GM10248 (cell line): ENCODE measurements at regions not wholly inside any gene's neighbourhood (a gene's known extent, or its start where the extent isn't known, plus 50 kb on each side); places are given as distances from the start of the nearest gene placed in this dataset.

Experiments used
- CTCF ChIA-PET: fragments of 300-600 bp; sonication (Branson Sonifier 250); formaldehyde crosslinking; extraction: SDS; loops from one replicate; lab custom pipeline; 2021; ENCODE audit warnings: antibody characterized with exemption; lab: Yijun Ruan, JAX
- POLR2A ChIA-PET: fragments of 350-650 bp; sonication (Branson Sonifier 250); formaldehyde crosslinking; extraction: SDS; loops from one replicate; lab custom pipeline; 2020; ENCODE audit warnings: antibody characterized with exemption; lab: Yijun Ruan, JAX
- DNase-seq: peaks from one replicate; pipeline ENCODE4 v3.0.0; 2012; ENCODE audit errors: extremely low spot score
- TF ChIP-seq, protein P1 (sequence below): IDR thresholded peaks from 2 replicates; pipeline ENCODE4 v1.5.1; 2012; ENCODE audit warnings: mild to moderate bottlenecking, low read depth; ENCODE audit errors: extremely low read depth, missing control alignments, control extremely low read depth

DNA sequence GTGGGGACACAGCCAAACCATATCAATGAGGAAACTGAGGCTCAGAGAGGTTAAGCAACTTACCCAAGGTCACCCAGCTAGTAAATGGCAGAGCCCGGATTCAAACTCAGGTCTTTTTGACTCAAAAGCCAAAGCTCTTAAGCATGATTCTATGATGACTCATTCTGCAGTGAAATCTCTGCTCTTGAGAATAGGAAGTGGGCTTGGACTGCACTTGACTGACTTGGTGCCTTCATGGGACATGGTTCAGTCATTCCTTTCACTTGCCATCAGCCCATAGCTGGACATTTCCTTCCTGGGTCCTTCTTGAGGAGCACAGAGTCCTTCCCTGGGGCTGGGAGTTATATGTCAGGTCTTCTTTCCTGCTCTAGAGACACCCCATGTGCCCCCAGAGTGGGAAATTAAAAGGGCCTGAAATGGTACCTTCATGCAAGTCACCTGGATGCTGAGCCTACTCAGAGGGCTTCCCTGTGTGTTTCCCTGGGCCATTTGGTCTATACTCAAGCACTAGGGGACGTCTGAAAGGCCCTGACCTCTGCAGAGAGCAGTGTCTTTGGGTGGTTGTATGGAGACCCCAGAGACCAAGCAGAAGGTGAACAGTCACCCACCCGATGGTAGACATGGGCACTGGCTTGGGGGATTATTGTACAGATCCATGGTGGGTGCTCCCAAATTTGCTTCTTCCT, 62.4 kb upstream of the SDK1 start:
- ChIA-PET CTCF (no interaction called here), POLR2A (no interaction called here)
- TF ChIP-seq, protein P1, sequence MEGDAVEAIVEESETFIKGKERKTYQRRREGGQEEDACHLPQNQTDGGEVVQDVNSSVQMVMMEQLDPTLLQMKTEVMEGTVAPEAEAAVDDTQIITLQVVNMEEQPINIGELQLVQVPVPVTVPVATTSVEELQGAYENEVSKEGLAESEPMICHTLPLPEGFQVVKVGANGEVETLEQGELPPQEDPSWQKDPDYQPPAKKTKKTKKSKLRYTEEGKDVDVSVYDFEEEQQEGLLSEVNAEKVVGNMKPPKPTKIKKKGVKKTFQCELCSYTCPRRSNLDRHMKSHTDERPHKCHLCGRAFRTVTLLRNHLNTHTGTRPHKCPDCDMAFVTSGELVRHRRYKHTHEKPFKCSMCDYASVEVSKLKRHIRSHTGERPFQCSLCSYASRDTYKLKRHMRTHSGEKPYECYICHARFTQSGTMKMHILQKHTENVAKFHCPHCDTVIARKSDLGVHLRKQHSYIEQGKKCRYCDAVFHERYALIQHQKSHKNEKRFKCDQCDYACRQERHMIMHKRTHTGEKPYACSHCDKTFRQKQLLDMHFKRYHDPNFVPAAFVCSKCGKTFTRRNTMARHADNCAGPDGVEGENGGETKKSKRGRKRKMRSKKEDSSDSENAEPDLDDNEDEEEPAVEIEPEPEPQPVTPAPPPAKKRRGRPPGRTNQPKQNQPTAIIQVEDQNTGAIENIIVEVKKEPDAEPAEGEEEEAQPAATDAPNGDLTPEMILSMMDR, result no peak

DNA sequence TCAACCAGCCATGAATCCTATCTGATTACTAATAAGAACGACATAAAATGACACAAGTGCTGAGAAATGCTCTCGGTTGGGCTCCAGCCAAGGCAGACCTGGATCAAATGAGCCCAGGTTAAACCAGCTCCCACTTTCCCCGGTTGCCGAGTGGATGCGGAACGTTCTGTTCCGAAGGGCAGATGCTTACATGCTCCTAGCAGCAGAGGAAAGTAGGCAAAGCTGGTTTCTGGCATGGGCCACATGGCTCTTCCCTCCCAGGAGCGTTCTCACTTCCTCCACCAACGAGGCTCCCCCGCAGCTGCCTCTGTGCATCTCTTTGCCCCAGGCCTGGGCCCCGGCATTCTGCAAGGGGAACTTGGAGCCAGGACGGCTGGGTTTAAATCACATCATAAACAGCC, 61.8 kb upstream of the SDK1 start:
- CTCF ChIA-PET, result no interaction called here
- TF ChIP-seq, protein P1, result no peak
- POLR2A ChIA-PET, result no interaction called here
- DNase-seq, result no peak

More for the DNA sequence above, 62.4 kb upstream of the SDK1 start:
- DNase-seq, result no peak

DNA sequence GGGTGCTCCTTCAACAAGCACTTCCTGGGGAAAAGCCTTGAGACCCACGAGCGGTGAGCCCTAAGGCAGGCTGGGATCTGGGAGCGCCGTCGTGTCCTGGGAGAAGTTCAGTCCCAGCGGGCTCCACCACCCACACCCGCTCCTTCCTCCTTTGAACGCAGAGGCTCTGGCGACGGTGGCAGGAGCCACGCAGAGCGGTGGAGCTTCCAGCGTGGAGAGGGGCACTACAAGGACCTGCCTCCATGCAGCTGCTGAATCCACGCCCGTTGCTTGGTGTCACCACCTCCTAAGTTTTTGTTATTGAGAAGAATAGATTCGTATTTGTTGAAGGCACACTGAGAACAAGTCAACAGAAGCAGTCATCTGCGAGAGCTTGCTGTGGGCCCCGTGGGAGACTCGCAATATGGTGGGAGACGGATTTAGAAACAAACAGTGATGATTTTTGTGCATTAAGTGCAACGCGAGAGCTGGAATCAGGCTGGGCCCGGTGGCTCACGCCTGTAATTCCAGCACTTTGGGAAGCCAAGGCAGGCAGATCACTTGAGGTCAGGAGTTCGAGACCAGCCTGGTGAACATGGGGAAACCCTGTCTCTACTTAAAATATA, 60.1 kb upstream of the SDK1 start:
- CTCF ChIA-PET, result no interaction called here

GRCh38 chr7:3241686-3242258, 59.3 kb upstream of the SDK1 start:
- DNase-seq, result no peak
- ChIA-PET CTCF (no interaction called here), POLR2A (interaction anchor here (0.6 kb wide), 1 partner anchor 20 kb away, joined by 5 read pairs; no protein-coding TSS in a partner anchor)
- TF ChIP-seq, protein P1, result no peak

More for the DNA sequence above, 60.1 kb upstream of the SDK1 start:
- DNase-seq, result no peak
- TF ChIP-seq, protein P1, result no peak
- POLR2A ChIA-PET, result no interaction called here

DNA sequence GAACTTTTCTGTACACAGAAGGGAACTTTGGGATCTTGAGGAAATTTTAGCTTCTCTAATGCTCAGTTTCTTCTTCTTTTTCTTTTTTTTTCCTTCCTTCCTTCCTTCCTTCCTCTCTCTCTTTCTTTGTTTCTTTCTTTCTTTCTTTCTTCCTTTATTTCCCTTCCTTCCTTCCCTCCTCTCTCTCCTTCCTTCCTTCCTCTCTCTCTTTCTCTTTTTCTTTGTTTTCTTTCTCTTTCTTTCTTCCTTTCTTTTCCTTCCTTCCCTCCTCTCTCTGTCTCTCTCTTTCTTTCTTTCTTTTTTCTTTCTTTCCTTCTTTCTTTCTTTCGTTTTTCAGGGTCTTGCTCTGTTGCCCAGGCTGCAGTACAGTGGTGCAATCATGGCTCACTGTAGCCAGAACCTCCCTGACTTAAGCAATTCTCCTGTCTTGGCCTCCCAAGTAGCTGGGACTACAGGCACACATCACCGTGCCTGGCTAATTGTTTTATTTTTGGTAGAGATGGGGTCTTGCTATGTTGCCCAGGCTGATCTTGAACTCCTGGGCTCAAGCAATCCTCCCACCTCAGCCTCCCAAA, 58.6 kb upstream of the SDK1 start:
- ChIA-PET CTCF (no interaction called here), POLR2A (no interaction called here)

DNA sequence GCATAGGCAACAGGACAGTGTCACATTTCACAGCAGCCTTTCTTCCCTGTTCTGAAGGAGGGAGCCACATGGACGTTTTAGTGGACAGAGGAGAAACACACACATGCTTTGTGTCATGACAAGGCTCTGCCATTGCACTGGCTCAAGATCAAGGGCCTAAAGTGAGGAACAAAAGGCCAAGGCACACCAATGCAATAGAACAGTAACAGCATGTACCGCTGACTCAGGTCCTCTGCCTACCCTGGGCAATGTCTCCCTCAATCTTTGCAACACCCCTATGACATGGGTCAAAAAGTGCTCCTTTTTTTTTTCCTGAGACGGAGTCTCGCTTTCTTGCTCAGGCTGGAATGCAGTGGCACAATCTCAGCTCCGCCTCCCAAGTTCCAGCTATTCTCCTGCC, 57.8 kb upstream of the SDK1 start:
- ChIA-PET CTCF (interaction anchor here (1.4 kb wide), 1 partner anchor 7 kb away, joined by 3 read pairs; no protein-coding TSS in a partner anchor), POLR2A (no interaction called here)
- TF ChIP-seq, protein P1, result no peak
- no peak for DNase-seq

More for the DNA sequence above, 58.6 kb upstream of the SDK1 start:
- TF ChIP-seq, protein P1, result no peak
- no peak for DNase-seq
